Kidney tubule cell (primary cell): ENCODE measurements at regions not wholly inside any gene's neighbourhood (a gene's known extent, or its start where the extent isn't known, plus 50 kb on each side); places are given as distances from the start of the nearest gene placed in this dataset.

Experiments used
- DNase-seq: peaks from one replicate; pipeline ENCODE4 v3.0.0-alpha.2; 2018; ENCODE audit warnings: low spot score

GRCh38 chr4:81549984-81550383, 78.3 kb upstream of the RASGEF1B start:
- no peak for DNase-seq

- DNase-seq: no peak
Measured at GRCh38 chr4:81546777-81547176, 75.1 kb upstream of the RASGEF1B start.

- DNase-seq: no peak
Measured at GRCh38 chr4:81541161-81541945, 69.6 kb upstream of the RASGEF1B start.

- no peak for DNase-seq
Measured at GRCh38 chr4:81538716-81539427, 67.2 kb upstream of the RASGEF1B start.

GRCh38 chr4:81531410-81531809, 59.7 kb upstream of the RASGEF1B start:
- DNase-seq: no peak

GRCh38 chr4:81528979-81529378, 57.3 kb upstream of the RASGEF1B start:
- DNase-seq: no peak

GRCh38 chr4:81528200-81528599, 56.5 kb upstream of the RASGEF1B start:
- no peak for DNase-seq

- DNase-seq: no peak
Measured at GRCh38 chr4:81527709-81528108, 56.0 kb upstream of the RASGEF1B start.

GRCh38 chr4:81527115-81527514, 55.4 kb upstream of the RASGEF1B start:
- DNase-seq: no peak

GRCh38 chr4:81526706-81527105, 55.0 kb upstream of the RASGEF1B start:
- DNase-seq: no peak

- no peak for DNase-seq
Measured at GRCh38 chr4:81523672-81524327, 52.1 kb upstream of the RASGEF1B start.

GRCh38 chr4:81522711-81523110, 51.0 kb upstream of the RASGEF1B start:
- peak; percentile 34 for DNase-seq

GRCh38 chr4:81521708-81522107, 50.0 kb upstream of the RASGEF1B start:
- no peak for DNase-seq
